Hepatocyte (in vitro differentiated cells): ENCODE measurements at regions not wholly inside any gene's neighbourhood (a gene's known extent, or its start where the extent isn't known, plus 50 kb on each side); places are given as distances from the start of the nearest gene placed in this dataset.

ENCODE experiments used
- CTCF ChIP-seq: fragments of 200-600 bp; sonication (generic); IDR thresholded peaks from 2 replicates; pipeline ENCODE4 v1.5.1; 2016; ENCODE audit warnings: antibody characterized with exemption, mild to moderate bottlenecking; ENCODE audit not compliant: poor library complexity
- EZH2 ChIP-seq: fragments of 200-600 bp; sonication (generic); IDR thresholded peaks from 2 replicates; pipeline ENCODE4 v1.6.1; 2016; ENCODE audit warnings: antibody characterized with exemption, mild to moderate bottlenecking, borderline replicate concordance

GRCh38 chr6:133632206-133632605, 256.7 kb upstream of the TCF21 start:
- TF ChIP-seq CTCF: no peak
- no peak for TF ChIP-seq EZH2
